ENCODE measurements at regions not wholly inside any gene's neighbourhood (a gene's known extent, or its start where the extent isn't known, plus 50 kb on each side); places are given as distances from the start of the nearest gene placed in this dataset.

DNA sequence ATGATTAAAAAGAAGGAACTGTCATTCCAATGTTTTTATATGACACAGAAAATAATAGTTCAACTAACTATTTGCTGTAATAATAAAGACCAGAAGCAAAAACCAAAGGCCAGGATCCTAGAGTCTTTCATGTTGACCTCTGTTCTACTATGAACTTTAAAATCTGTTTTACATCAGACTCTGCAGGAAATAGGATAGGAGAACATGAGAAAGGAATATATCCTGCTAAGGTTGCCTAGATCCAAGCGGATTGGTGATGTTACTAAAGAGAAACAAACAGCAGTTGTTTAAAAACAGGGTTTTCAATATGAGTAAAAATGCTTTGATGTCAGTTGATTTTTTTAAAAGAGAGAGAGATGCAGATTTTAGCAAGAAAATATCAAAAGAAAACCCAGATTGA is 549.6 kb downstream of the ZIC1 start:
- ATAC-seq (ENCODE audit: low FRiP score) = no peak
- TF ChIP-seq, protein P1, sequence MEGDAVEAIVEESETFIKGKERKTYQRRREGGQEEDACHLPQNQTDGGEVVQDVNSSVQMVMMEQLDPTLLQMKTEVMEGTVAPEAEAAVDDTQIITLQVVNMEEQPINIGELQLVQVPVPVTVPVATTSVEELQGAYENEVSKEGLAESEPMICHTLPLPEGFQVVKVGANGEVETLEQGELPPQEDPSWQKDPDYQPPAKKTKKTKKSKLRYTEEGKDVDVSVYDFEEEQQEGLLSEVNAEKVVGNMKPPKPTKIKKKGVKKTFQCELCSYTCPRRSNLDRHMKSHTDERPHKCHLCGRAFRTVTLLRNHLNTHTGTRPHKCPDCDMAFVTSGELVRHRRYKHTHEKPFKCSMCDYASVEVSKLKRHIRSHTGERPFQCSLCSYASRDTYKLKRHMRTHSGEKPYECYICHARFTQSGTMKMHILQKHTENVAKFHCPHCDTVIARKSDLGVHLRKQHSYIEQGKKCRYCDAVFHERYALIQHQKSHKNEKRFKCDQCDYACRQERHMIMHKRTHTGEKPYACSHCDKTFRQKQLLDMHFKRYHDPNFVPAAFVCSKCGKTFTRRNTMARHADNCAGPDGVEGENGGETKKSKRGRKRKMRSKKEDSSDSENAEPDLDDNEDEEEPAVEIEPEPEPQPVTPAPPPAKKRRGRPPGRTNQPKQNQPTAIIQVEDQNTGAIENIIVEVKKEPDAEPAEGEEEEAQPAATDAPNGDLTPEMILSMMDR (IDR thresholded peaks at IDR 0.05) = no peak
- DNase-seq (ENCODE audit: low spot score) = no peak

GRCh38 chr3:147960786-147961185 is 551.6 kb downstream of the ZIC1 start:
- ATAC-seq (ENCODE audit: low FRiP score) = no peak
- TF ChIP-seq, protein P1 (IDR thresholded peaks at IDR 0.05) = no peak
- no peak for DNase-seq (ENCODE audit: low spot score)

DNA sequence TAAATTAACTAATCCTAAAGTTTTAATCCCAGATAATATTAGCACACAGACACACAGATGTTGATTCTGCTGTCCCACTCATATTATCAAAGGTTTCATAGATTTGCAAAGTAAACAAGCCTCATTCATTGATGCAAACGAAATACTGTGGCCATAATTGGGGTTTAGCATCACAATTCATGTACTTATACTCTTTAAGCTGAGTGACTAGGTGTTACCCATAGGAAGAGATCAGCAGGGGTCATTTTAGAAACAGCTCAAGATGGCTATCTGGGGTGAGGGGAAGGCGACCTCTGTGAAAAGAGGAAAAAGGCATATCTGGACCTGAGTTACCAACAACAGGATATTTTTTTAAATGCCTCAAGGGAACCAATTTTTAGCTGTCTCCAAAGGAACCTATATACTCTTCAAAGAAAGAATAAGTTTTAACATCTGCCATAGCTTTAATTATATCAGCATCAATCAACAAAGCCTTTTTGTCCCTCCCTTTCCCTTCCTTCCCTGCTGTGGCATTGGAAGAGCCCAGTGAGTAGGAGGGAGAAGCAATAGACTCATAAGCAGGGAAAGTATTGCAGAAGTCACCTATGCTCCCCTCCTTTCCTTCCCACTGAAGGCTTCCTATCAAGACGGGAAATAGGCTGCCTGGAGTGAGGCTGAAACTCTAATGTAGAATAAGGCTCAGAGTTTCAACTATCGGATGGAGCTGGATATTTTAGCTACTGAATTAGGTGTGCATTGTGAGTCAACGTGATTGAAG is 553.4 kb downstream of the ZIC1 start:
- no peak for ATAC-seq (ENCODE audit: low FRiP score)
- DNase-seq (ENCODE audit: low spot score) = no peak
- TF ChIP-seq, protein P1 (IDR thresholded peaks at IDR 0.05) = no peak

DNA sequence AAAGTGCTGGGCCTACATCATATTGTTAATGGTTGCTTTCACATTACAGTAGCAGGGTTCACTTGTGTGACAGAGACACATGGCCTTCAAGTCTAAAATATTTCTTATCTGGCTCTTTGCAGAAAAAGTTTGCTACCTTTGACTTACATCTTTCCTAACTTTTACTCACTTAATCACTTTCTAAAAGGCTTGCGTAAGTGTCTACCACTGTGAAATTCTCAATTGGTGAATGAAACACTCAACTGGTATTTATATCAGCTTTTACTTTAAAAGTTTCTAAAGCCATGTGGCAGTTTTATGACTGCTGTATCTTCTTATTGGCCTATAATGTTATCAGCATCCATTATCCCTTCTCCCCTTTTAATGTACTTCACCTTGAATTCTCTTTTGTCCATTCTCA is 554.5 kb downstream of the ZIC1 start:
- ATAC-seq (ENCODE audit: low FRiP score) (no peak), DNase-seq (ENCODE audit: low spot score) (no peak)
- TF ChIP-seq, protein P1 (IDR thresholded peaks at IDR 0.05) = no peak

GRCh38 chr3:147975165-147975564 is 566.0 kb downstream of the ZIC1 start:
- TF ChIP-seq, protein P1 (IDR thresholded peaks at IDR 0.05) = no peak
- ATAC-seq (ENCODE audit: low FRiP score) (no peak), DNase-seq (ENCODE audit: low spot score) (no peak)

- TF ChIP-seq, protein P1 (IDR thresholded peaks at IDR 0.05) = no peak
Measured at GRCh38 chr3:147977001-147977400, 567.8 kb downstream of the ZIC1 start.

GRCh38 chr3:147987549-147987948 is 578.4 kb downstream of the ZIC1 start:
- no peak for DNase-seq (ENCODE audit: low spot score)
- TF ChIP-seq, protein P1 (IDR thresholded peaks at IDR 0.05) = no peak
- ATAC-seq (ENCODE audit: low FRiP score) = no peak

More at GRCh38 chr3:147977001-147977400, 567.8 kb downstream of the ZIC1 start:
- DNase-seq (ENCODE audit: low spot score) = no peak
- no peak for ATAC-seq (ENCODE audit: low FRiP score)
